PC-9 (cell line): ENCODE measurements at regions not wholly inside any gene's neighbourhood (a gene's known extent, or its start where the extent isn't known, plus 50 kb on each side); places are given as distances from the start of the nearest gene placed in this dataset.

Experiments
- EZH2 ChIP-seq: fragments of 200-600 bp; sonication (generic); IDR thresholded peaks from 2 replicates; pipeline ENCODE4 v1.8.0; 2017; ENCODE audit warnings: antibody characterized with exemption, low read depth
- TF ChIP-seq, protein P1 (sequence below): fragments of 200-600 bp; sonication (generic); conservative IDR thresholded peaks from 2 replicates; pipeline ENCODE4 v1.6.1; 2017; ENCODE audit warnings: mixed run types, antibody characterized with exemption, mild to moderate bottlenecking, moderate library complexity

GRCh38 chr15:91704343-91704742 lies 149.2 kb upstream of the SLCO3A1 start:
- TF ChIP-seq, protein P1, sequence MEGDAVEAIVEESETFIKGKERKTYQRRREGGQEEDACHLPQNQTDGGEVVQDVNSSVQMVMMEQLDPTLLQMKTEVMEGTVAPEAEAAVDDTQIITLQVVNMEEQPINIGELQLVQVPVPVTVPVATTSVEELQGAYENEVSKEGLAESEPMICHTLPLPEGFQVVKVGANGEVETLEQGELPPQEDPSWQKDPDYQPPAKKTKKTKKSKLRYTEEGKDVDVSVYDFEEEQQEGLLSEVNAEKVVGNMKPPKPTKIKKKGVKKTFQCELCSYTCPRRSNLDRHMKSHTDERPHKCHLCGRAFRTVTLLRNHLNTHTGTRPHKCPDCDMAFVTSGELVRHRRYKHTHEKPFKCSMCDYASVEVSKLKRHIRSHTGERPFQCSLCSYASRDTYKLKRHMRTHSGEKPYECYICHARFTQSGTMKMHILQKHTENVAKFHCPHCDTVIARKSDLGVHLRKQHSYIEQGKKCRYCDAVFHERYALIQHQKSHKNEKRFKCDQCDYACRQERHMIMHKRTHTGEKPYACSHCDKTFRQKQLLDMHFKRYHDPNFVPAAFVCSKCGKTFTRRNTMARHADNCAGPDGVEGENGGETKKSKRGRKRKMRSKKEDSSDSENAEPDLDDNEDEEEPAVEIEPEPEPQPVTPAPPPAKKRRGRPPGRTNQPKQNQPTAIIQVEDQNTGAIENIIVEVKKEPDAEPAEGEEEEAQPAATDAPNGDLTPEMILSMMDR, result no peak
- TF ChIP-seq EZH2, result no peak
